NCI-H1417 treated with DMSO at 0.1 percent for 48 hours (cell line): ENCODE measurements at regions not wholly inside any gene's neighbourhood (a gene's known extent, or its start where the extent isn't known, plus 50 kb on each side); places are given as distances from the start of the nearest gene placed in this dataset.
"Not testable (repeated sequence)": the region's sequence is repeated elsewhere in the genome, so short reads cannot be mapped to it uniquely, and the experiment has no call there.

ENCODE experiments used
- DNase-seq: peaks from one replicate; lab custom pipeline; 2025; lab: John Stamatoyannopoulos, UW

GRCh38 chr2:220779931-220780330 is 792.2 kb downstream of the EPHA4 start:
- DNase-seq = no peak

- DNase-seq = no peak
Observed at GRCh38 chr2:220781622-220782241, 790.4 kb downstream of the EPHA4 start.

- no peak for DNase-seq
Observed at GRCh38 chr2:220782609-220783113, 789.4 kb downstream of the EPHA4 start.

GRCh38 chr2:220783671-220784070 is 788.4 kb downstream of the EPHA4 start:
- DNase-seq = no peak

GRCh38 chr2:220785178-220785577 is 786.9 kb downstream of the EPHA4 start:
- no peak for DNase-seq

GRCh38 chr2:220786216-220786615 is 785.9 kb downstream of the EPHA4 start:
- no peak for DNase-seq

GRCh38 chr2:220787251-220787650 is 784.9 kb downstream of the EPHA4 start:
- no peak for DNase-seq

- no peak for DNase-seq
Observed at GRCh38 chr2:220789961-220790360, 782.1 kb downstream of the EPHA4 start.

- DNase-seq = no peak
Observed at GRCh38 chr2:220795705-220796104, 776.4 kb downstream of the EPHA4 start.

- no peak for DNase-seq
Observed at GRCh38 chr2:220811115-220811514, 761.0 kb downstream of the EPHA4 start.

- no peak for DNase-seq
Observed at GRCh38 chr2:220811952-220812570, 760.0 kb downstream of the EPHA4 start.

GRCh38 chr2:220814441-220814840 is 757.7 kb downstream of the EPHA4 start:
- no peak for DNase-seq

- DNase-seq = no peak
Observed at GRCh38 chr2:220815698-220816097, 756.4 kb downstream of the EPHA4 start.

GRCh38 chr2:220821683-220822082 is 750.4 kb downstream of the EPHA4 start:
- DNase-seq = no peak

GRCh38 chr2:220823590-220823989 is 748.5 kb downstream of the EPHA4 start:
- DNase-seq = not testable (repeated sequence)

GRCh38 chr2:220833446-220833845 is 738.7 kb downstream of the EPHA4 start:
- no peak for DNase-seq

- DNase-seq = no peak
Observed at GRCh38 chr2:220835583-220835982, 736.5 kb downstream of the EPHA4 start.

- no peak for DNase-seq
Observed at GRCh38 chr2:220837226-220837625, 734.9 kb downstream of the EPHA4 start.

GRCh38 chr2:220842901-220843665 is 729.0 kb downstream of the EPHA4 start:
- DNase-seq = no peak

GRCh38 chr2:220845766-220846273 is 726.3 kb downstream of the EPHA4 start:
- DNase-seq = no peak

- DNase-seq = no peak
Observed at GRCh38 chr2:220847006-220847405, 725.1 kb downstream of the EPHA4 start.

GRCh38 chr2:220847589-220847988 is 724.5 kb downstream of the EPHA4 start:
- DNase-seq = peak; percentile 11

GRCh38 chr2:220849433-220849832 is 722.7 kb downstream of the EPHA4 start:
- no peak for DNase-seq
